Endothelial cell (in vitro differentiated cells): ENCODE measurements at regions not wholly inside any gene's neighbourhood (a gene's known extent, or its start where the extent isn't known, plus 50 kb on each side); places are given as distances from the start of the nearest gene placed in this dataset.

Source experiments
- DNase-seq: peaks from one replicate; pipeline ENCODE4 v3.0.0; 2021; ENCODE audit warnings: low spot score
- H3K27ac Mint-ChIP-seq: one replicate; pipeline ENCODE4 v1.8.0; 2021; ENCODE audit warnings: mixed read lengths, inconsistent platforms; ENCODE audit not compliant: unreplicated experiment
- H3K27me3 Mint-ChIP-seq: one replicate; pipeline ENCODE4 v1.8.0; 2021; ENCODE audit warnings: mild to moderate bottlenecking, moderate library complexity, mixed read lengths, inconsistent platforms; ENCODE audit not compliant: unreplicated experiment
- H3K36me3 Mint-ChIP-seq: one replicate; pipeline ENCODE4 v1.8.0; 2021; ENCODE audit warnings: mild to moderate bottlenecking, low read depth, mixed read lengths, inconsistent platforms; ENCODE audit not compliant: unreplicated experiment
- H3K4me1 Mint-ChIP-seq: one replicate; pipeline ENCODE4 v1.8.0; 2021; ENCODE audit warnings: mild to moderate bottlenecking, mixed read lengths, inconsistent platforms; ENCODE audit not compliant: unreplicated experiment
- H3K4me3 Mint-ChIP-seq: one replicate; pipeline ENCODE4 v1.8.0; 2021; ENCODE audit warnings: mild to moderate bottlenecking, mixed read lengths, inconsistent platforms; ENCODE audit not compliant: unreplicated experiment
- H3K9me3 Mint-ChIP-seq: one replicate; pipeline ENCODE4 v1.8.0; 2021; ENCODE audit warnings: mixed read lengths, inconsistent platforms; ENCODE audit not compliant: unreplicated experiment
- TF ChIP-seq, protein P1 (sequence below): fragments of 200-600 bp; sonication (generic); IDR thresholded peaks from one replicate; pipeline ENCODE4 v1.5.0; 2021; ENCODE audit warnings: antibody characterized with exemption; ENCODE audit not compliant: unreplicated experiment

DNA sequence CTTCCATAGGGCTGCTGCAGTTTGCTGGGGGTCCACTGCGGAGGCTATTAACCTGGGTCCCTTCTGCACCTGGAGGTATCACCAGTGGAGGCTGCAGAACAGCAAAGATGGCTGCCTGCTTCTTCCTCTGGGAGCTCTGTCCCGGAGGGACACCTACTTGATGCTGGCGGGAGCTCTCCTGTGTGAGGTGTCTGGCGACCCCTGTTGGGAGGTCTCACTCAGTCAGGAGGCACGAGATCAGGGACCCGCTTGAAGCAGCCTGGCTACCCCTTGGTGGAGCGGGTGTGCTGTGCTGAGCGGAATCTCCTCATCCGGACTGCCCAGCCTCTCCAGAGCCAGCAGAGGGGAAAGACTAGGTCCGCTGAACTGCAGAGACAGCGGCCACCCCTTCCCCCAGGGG lies 56.0 kb upstream of the CTXND1 start:
- TF ChIP-seq, protein P1, sequence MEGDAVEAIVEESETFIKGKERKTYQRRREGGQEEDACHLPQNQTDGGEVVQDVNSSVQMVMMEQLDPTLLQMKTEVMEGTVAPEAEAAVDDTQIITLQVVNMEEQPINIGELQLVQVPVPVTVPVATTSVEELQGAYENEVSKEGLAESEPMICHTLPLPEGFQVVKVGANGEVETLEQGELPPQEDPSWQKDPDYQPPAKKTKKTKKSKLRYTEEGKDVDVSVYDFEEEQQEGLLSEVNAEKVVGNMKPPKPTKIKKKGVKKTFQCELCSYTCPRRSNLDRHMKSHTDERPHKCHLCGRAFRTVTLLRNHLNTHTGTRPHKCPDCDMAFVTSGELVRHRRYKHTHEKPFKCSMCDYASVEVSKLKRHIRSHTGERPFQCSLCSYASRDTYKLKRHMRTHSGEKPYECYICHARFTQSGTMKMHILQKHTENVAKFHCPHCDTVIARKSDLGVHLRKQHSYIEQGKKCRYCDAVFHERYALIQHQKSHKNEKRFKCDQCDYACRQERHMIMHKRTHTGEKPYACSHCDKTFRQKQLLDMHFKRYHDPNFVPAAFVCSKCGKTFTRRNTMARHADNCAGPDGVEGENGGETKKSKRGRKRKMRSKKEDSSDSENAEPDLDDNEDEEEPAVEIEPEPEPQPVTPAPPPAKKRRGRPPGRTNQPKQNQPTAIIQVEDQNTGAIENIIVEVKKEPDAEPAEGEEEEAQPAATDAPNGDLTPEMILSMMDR, result no peak
- no peak for DNase-seq

DNA sequence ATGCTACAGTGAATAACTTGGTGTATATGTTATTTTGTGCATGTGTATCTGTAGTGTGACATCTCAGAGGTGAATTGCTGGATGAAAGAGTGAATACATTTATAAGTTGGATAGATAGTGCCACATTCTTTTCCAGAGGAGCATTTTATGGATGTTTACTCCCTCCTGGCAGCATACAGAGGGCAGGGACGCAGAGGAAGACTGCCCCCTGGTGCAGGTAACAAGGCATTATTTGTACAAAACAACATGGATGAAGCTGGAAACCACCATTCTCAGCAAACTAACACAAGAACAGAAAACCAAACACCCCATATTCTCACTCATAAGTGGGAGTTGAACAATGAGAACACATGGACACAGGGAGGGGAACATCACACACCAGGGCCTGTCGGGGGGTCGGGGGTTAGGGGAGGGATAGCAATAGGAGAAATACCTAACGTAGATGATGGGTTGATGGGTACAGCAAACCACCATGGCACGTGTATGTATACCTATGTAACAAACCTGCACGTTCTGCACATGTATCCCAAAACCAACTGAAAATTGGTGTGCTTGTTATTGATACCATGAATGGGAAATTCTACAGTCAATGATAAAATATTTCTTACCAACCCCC lies 57.9 kb upstream of the CTXND1 start:
- TF ChIP-seq, protein P1, result peak; percentile 63
- Mint-ChIP-seq H3K27me3 (no peaks in the 10 kb centered on the region), H3K27ac (no peak overlapping the region), H3K4me1 (peaks cover 2% of the 10 kb centered on the region), H3K36me3 (no peaks in the 10 kb centered on the region), H3K9me3 (no peaks in the 10 kb centered on the region), H3K4me3 (no peak overlapping the region)
- DNase-seq, result peak; percentile 42

More for the DNA sequence above, 56.0 kb upstream of the CTXND1 start:
- Mint-ChIP-seq H3K4me1 (no peaks in the 10 kb centered on the region), H3K27ac (no peak overlapping the region), H3K4me3 (no peak overlapping the region), H3K27me3 (no peaks in the 10 kb centered on the region), H3K9me3 (no peaks in the 10 kb centered on the region), H3K36me3 (no peaks in the 10 kb centered on the region)

DNA sequence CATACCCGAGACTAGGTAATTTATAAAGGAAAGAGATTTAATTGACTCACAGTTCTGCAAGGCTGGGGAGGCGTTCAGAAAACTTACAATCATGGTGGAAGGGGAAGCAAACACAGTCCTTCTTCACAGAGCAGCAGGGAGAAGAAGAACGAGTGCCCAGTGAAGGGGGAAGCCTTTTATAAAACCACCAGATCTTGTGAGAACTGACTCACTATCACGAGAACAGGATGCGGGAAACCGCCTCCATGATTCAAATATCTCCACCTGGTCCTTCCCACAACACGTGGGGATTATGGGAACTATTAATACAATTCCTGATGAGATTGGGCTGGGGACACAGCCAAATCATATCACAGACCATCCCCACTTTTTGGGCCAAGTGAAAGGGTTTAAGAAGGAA lies 58.8 kb upstream of the CTXND1 start:
- no peaks in the 10 kb centered on the region for H3K9me3 Mint-ChIP-seq
- no peak overlapping the region for H3K4me3 Mint-ChIP-seq
- no peak for DNase-seq
- H3K27me3 Mint-ChIP-seq, result no peaks in the 10 kb centered on the region
- no peaks in the 10 kb centered on the region for H3K36me3 Mint-ChIP-seq
- peaks cover 7% of the 10 kb centered on the region for H3K4me1 Mint-ChIP-seq
- no peak overlapping the region for H3K27ac Mint-ChIP-seq
- TF ChIP-seq, protein P1, result no peak

DNA sequence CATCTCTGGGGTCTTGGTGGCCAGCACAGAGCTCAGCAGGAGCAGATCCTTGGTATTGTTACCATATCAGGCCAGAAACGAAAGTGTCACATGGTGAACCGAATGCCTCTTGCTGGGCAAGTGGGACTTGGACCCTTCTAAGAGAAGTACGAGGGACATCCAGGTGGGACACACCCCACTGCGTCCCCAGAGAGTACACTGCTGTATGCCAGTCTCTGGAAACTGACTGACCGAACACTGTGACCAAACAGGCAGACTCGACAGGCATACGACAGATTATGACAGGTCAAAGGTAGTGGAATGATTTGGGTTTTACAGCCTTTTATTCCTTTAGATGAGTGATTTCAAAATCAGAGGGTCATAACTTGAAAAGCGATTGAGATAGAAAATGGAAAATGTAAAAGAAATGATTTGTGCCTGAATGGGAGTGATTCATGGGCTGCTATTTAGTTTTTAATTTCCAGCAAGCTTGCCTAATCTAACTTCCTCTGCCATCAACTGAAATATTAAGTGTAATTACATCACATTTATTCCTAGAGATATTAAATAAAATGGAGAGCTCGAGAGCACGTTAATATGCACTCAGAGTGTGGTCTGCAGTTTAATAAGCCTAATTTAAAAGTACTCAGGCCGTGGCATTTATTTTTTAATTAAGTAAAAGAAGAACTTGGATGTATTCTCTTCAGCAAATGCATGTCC lies 63.4 kb upstream of the CTXND1 start:
- TF ChIP-seq, protein P1, result no peak
- no peaks in the 10 kb centered on the region for H3K27me3 Mint-ChIP-seq
- H3K9me3 Mint-ChIP-seq, result no peaks in the 10 kb centered on the region
- H3K4me1 Mint-ChIP-seq, result peaks cover 7% of the 10 kb centered on the region
- H3K27ac Mint-ChIP-seq, result no peak overlapping the region
- no peaks in the 10 kb centered on the region for H3K36me3 Mint-ChIP-seq
- no peak for DNase-seq
- H3K4me3 Mint-ChIP-seq, result no peak overlapping the region
